Vagina (tissue), 2 donors: ENCODE measurements at regions not wholly inside any gene's neighbourhood (a gene's known extent, or its start where the extent isn't known, plus 50 kb on each side); places are given as distances from the start of the nearest gene placed in this dataset.

Source experiments
- DNase-seq, 2 donors: peaks; one replicate each; pipeline ENCODE4 v3.0.0-alpha.2; 2017; ENCODE audit errors: extremely low spot score in 2 of 2
- H3K27ac ChIP-seq: fragments of 200-600 bp; sonication (generic); one replicate; pipeline ENCODE4 v1.5.1; 2019
- H3K27me3 ChIP-seq: fragments of 200-600 bp; sonication (generic); one replicate; pipeline ENCODE4 v1.5.1; 2019
- H3K36me3 ChIP-seq, 2 donors: fragments of 200-600 bp; sonication (generic); one replicate each; pipeline ENCODE4 v1.5.1; 2017 to 2019
- H3K4me1 ChIP-seq: fragments of 200-600 bp; sonication (generic); one replicate; pipeline ENCODE4 v1.5.1; 2019
- H3K4me3 ChIP-seq, 2 donors: fragments of 200-600 bp; sonication (generic); 1 replicate in 1 of 2; 2 replicates in 1 of 2; pipeline ENCODE4 v1.5.1; 2016 to 2019
- H3K9me3 ChIP-seq: fragments of 200-600 bp; sonication (generic); one replicate; pipeline ENCODE4 v1.5.1; 2019
- CTCF ChIP-seq, 3 experiments: fragments of 450-650 bp in 2 of 3; fragments of 200-600 bp in 1 of 3; sonication (generic) in 1 of 3; IDR thresholded peaks; one replicate each; pipeline ENCODE4 v1.5.1; 2017 to 2019; ENCODE audit warnings: antibody characterized with exemption in 3 of 3, mild to moderate bottlenecking in 2 of 3, moderate library complexity in 2 of 3
- POLR2A ChIP-seq, 2 donors: fragments of 450-650 bp; IDR thresholded peaks; one replicate each; pipeline ENCODE4 v1.6.1; 2017; ENCODE audit warnings: antibody characterized with exemption in 2 of 2, mild to moderate bottlenecking in 2 of 2, moderate library complexity in 2 of 2
- POLR2AphosphoS5 ChIP-seq, 2 donors: sonication (generic); formaldehyde crosslinking; IDR thresholded peaks; one replicate each; pipeline ENCODE4 v1.9.0; 2017; ENCODE audit warnings: antibody characterized with exemption in 2 of 2, mild to moderate bottlenecking in 2 of 2, low read depth in 1 of 2; ENCODE audit not compliant: insufficient read depth in 1 of 2
- intact Hi-C: fragments of 100-400 bp; cut with DNase I; formaldehyde crosslinking; loops from one replicate; pipeline ENCODE4 v1.15.1; 2023

- Histone ChIP-seq H3K4me1 (no peaks in the 10 kb centered on the region), H3K27ac (no peak overlapping the region), H3K36me3 (no peaks in the 10 kb centered on the region), H3K9me3 (no peaks in the 10 kb centered on the region), H3K27me3 (no peaks in the 10 kb centered on the region), H3K4me3 (no peak overlapping the region)
- no peak for DNase-seq
- TF ChIP-seq CTCF (IDR thresholded peaks at IDR 0.05) (no peak), POLR2AphosphoS5 (IDR thresholded peaks at IDR 0.05; ENCODE audit: insufficient read depth in 1 of 2, low read depth in 1 of 2) (no peak), POLR2A (IDR thresholded peaks at IDR 0.05) (no peak)
- intact Hi-C loops, result no loop called here
Measured at GRCh38 chr1:4089421-4090175, 189.5 kb upstream of the C1orf174 start.

- H3K9me3 ChIP-seq, result no peaks in the 10 kb centered on the region
- TF ChIP-seq POLR2AphosphoS5 (IDR thresholded peaks at IDR 0.05; ENCODE audit: insufficient read depth in 1 of 2, low read depth in 1 of 2), result no peak
- no peak for TF ChIP-seq POLR2A (IDR thresholded peaks at IDR 0.05)
- TF ChIP-seq CTCF (IDR thresholded peaks at IDR 0.05), result no peak
- intact Hi-C loops, result no loop called here
- H3K4me3 ChIP-seq, result no peak overlapping the region
- H3K27me3 ChIP-seq, result no peaks in the 10 kb centered on the region
- H3K36me3 ChIP-seq, result no peaks in the 10 kb centered on the region
- H3K4me1 ChIP-seq, result no peaks in the 10 kb centered on the region
- DNase-seq, result no peak
- H3K27ac ChIP-seq, result no peak overlapping the region
Measured at GRCh38 chr1:4090556-4090955, 190.5 kb upstream of the C1orf174 start.

GRCh38 chr1:4090976-4091660 is 191.0 kb upstream of the C1orf174 start:
- H3K27ac ChIP-seq, result no peak overlapping the region
- no peaks in the 10 kb centered on the region for H3K27me3 ChIP-seq
- no peaks in the 10 kb centered on the region for H3K4me1 ChIP-seq
- TF ChIP-seq POLR2AphosphoS5 (IDR thresholded peaks at IDR 0.05; ENCODE audit: insufficient read depth in 1 of 2, low read depth in 1 of 2) (no peak), CTCF (IDR thresholded peaks at IDR 0.05) (no peak), POLR2A (IDR thresholded peaks at IDR 0.05) (no peak)
- H3K36me3 ChIP-seq, result no peaks in the 10 kb centered on the region
- no peak for DNase-seq
- H3K9me3 ChIP-seq, result no peaks in the 10 kb centered on the region
- intact Hi-C loops, result no loop called here
- H3K4me3 ChIP-seq, result no peak overlapping the region

GRCh38 chr1:4091996-4092395 is 191.9 kb upstream of the C1orf174 start:
- Histone ChIP-seq H3K4me1 (no peaks in the 10 kb centered on the region), H3K27ac (no peak overlapping the region), H3K9me3 (no peaks in the 10 kb centered on the region), H3K27me3 (no peaks in the 10 kb centered on the region), H3K36me3 (no peaks in the 10 kb centered on the region), H3K4me3 (no peak overlapping the region)
- intact Hi-C loops, result no loop called here
- TF ChIP-seq POLR2A (IDR thresholded peaks at IDR 0.05), result no peak
- no peak for TF ChIP-seq POLR2AphosphoS5 (IDR thresholded peaks at IDR 0.05; ENCODE audit: insufficient read depth in 1 of 2, low read depth in 1 of 2)
- TF ChIP-seq CTCF (IDR thresholded peaks at IDR 0.05), result no peak
- DNase-seq, result no peak
